GM18505 (cell line): ENCODE measurements at regions not wholly inside any gene's neighbourhood (a gene's known extent, or its start where the extent isn't known, plus 50 kb on each side); places are given as distances from the start of the nearest gene placed in this dataset.

Experiments
- ATAC-seq: cut with Tn5 transposase; IDR thresholded peaks from one replicate; pipeline ENCODE4 v1.9.1; 2021; ENCODE audit not compliant: unreplicated experiment
- POLR2A ChIP-seq: IDR thresholded peaks from 4 replicates; pipeline ENCODE4 v1.6.1; 2011; ENCODE audit warnings: borderline replicate concordance; ENCODE audit not compliant: insufficient read depth, insufficient read length; ENCODE audit errors: extremely low read depth

DNA sequence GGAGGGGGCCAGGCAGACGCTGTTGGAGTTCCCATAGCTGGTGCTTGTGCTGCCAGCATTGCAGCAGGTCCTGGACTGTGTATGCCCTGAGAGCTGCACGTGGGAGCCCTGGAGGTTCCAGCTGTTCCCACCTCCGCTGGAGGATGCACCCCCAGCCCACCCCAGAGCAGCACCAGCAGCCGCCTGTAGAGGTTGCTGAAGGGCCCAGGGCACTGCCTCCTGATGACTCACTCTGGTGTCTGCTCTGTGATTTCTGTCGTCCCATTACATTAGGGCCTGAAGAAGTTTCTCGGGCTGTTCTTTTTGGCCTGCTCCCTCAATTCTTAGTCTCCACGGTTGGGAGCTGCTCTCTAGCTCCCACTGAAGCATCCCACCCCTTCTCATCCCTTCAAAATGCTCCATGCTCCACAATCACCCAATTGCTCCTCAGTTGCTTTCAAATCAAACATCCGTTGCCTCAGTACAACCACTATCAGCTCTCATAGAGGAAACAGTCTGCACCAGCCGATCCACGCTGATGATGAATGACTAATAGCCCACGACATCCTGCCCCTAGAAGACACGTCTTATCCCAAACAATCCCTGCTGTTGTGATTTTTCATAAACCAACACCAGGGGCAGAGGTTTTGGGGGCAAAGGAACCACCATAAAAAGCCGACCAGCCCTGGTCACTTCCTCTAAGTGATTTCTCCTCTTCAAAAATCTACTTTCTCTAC, 65.2 kb upstream of the RNF152 start:
- TF ChIP-seq POLR2A: no peak
- no peak for ATAC-seq

DNA sequence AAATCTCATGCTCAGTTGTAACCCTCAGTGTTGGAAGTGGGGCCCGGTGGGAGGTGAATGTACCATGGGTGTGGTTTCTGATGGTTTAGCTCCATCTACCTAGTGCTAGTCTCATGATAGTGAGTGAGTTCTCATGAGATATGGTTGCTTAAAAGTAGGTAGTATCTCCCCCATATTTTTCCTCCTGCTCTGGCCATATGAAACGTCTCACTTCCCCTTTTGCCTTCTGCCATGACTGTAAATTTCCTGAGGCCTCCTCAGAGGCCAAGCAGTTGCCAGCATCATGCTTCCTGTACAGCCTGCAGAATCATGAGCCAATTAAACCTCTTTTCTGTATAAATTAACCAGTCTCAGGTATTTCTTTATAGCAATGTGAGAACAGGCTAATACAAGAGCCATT, 62.8 kb upstream of the RNF152 start:
- ATAC-seq: peak; percentile 45
- no peak for TF ChIP-seq POLR2A

DNA sequence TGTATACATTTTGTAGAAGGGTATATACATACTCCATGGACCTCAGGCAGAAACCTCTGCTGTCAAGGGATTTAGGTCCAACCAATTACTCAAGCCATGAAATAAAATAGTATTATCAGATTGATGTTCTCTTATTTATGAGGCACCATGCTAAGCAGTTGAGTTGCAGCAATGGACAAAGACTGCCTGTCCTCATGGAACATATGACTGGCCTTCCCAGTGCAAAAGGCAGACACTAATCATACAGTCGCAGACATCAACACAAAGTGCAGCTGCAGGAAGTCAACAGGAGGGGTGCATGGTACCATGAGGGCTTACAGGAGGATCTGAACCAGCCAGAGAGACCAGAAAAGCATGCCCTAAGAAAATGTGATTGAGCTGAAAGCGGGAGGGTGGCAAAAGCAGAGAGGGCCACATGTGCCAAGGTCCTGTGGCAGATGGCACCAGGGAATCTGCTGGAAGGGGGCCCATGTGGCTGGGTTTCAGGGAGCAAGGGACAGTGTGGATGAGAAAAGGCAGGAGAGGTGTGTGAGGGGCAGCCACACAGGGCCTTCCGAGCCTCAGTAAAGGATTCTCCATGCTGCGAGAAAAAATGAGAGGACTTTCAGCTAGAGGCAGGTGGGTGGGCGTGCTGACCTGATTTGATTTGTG, 61.4 kb upstream of the RNF152 start:
- TF ChIP-seq POLR2A: no peak
- no peak for ATAC-seq

DNA sequence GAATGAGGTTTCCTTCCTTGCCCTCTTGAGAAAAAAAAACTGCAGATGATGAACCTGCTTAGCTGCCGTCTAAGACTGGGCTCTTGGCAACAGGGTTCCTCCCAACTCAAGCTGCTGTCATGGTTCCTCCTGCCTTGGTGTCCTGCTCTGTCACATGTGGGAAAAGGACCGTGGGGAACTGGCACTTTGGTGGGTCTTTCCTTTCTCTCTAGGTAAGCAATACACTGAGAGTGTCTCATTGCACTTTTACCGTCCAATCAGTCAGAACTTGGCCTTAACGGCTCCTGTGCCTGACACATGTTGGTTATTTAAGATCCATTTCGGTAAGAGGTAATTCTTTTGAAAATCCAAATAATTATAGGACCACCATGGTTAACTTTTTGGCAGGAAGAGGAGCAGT, 60.8 kb upstream of the RNF152 start:
- TF ChIP-seq POLR2A: no peak
- no peak for ATAC-seq

DNA sequence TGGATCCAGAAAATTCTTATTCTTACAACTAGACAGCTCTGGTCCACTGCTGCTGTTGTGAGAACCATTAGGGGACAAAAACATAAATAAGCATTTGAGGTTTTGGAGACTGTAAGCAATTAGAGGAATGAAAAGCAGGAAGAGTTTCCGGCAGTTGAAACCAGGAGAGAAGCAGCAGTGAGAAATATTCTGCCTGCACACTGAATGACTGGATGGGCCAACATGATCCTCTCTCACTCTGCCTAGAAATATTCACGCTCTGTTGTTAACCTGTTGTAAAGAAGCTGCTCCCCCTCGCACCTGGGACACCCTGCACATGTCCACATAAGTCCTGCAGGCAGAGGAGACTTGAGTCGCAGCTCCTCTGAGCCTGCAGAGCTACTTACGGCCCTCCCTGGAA, 60.4 kb upstream of the RNF152 start:
- no peak for TF ChIP-seq POLR2A
- ATAC-seq: no peak

DNA sequence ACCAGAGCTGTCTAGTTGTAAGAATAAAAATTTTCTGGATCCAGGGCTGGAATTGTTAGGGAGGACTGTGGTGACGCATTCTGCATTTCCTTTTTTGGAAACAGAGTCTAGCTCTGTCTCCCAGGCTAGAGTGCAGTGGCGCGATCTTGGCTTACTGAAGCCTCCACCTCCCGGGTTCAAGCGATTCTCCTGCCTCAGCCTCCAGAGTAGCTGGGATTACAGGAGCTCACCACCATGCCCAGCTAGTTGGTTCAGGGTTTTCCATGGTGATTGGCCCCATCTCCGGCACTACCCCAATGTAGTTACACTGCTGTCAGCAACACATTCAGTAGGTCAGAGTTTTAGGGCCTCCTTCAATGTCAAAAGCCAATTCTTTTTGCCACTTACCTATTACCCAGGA, 58.6 kb upstream of the RNF152 start:
- TF ChIP-seq POLR2A: no peak
- no peak for ATAC-seq

DNA sequence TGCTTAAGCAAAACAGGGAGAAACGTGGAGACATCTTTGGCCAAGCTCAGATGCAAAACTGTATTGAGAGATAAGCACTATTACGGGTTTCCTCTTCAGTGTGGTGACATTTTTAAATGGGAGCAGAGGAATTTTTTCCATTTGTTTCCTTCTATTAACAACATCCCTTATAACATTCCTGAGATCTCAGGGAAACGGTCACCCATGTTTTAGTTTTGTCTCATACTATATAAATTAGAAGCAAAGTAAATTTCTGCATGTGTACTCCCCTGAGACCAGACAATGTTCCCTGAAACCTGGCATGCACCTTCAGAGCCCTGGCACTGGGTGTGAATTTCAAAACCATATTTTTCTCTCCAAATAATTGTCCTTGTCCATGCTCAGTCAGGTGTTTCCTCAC, 57.6 kb upstream of the RNF152 start:
- ATAC-seq: no peak
- TF ChIP-seq POLR2A: no peak

DNA sequence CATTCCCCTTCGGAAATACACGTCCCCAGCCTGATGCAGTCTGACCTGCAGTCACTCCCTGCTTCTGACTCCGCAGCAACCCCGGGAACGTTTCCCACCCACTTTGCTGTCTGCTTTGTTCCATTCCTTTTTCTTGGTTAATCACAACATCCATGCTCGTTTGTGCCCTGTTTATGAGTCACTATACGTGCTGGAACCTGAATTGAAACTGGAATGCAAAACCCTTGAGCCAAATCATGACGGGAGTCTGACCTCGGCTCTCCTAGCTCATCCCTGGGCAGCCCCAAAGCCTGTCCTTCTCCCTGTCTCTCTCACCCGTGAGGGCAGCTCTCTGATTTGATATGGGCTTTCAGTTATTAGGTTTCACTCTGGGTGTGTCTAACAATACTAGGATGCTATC, 57.1 kb upstream of the RNF152 start:
- no peak for ATAC-seq
- TF ChIP-seq POLR2A: no peak

DNA sequence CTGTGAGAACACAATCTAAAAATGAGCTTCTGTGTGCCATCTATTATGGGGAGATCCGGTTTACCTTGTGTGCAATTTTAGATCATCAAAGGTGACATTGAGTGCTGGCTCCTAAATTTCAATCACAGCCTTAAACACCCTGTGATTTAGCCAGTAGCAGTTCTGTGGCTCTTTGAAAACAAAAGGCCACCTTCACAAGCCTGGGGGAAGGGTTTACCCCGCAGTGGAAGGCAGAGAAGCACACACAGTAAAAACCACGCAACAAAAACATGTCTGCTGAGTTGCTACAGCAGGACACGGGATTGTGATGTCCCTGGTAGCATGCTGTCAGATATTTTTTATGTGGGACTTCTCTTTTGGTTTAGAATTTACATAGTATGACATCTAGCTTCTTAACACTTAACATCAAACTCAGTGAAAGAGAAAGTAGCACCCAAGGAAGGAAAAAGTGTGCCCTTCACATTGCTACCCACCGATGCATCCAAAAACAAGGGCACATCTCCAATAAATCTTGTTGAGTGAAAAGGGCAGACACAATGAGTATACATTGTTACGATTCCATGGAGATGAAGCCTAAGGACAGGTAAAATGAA, 56.1 kb upstream of the RNF152 start:
- ATAC-seq: no peak
- TF ChIP-seq POLR2A: no peak

DNA sequence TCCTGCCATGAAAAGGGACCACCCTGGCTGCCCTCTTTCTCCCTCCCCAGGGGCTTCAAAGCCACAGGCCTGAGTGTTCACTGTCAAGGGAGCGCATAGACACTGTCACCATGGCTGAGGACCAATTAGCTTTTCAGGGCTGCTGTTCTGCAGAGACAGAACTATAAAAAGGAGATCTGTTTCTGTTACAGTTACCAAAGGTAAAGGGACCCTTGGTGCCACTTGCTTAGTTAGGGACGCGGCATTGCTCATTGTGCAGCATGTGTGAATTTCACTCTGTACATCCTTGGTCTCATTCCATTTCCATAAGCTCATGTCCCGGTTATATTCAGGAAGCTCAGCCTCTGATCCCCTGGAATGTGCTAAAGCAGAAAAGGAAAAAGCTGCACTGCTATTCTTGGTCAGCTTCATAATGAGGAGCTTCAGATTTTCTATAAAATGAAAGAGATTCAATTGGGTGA, 55.5 kb upstream of the RNF152 start:
- no peak for TF ChIP-seq POLR2A
- no peak for ATAC-seq

DNA sequence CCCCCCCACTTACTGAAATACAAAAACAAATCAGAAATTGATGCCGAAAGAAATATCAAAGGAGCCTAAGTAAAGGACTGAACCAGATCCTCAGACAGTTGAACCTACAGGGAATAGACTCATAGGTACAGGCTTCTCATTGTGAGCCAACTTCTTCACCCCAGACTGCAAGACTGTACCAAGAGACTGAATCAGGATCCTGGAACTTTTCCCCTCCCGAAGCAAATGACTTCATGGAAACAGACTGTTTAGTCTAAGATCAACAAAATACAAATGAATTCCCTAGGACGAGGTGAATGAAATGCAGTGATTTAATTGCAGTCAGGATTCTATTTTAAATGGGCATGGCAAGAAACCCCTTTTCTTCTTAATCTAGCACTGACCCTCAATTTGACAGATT, 53.6 kb upstream of the RNF152 start:
- no peak for ATAC-seq
- TF ChIP-seq POLR2A: no peak

DNA sequence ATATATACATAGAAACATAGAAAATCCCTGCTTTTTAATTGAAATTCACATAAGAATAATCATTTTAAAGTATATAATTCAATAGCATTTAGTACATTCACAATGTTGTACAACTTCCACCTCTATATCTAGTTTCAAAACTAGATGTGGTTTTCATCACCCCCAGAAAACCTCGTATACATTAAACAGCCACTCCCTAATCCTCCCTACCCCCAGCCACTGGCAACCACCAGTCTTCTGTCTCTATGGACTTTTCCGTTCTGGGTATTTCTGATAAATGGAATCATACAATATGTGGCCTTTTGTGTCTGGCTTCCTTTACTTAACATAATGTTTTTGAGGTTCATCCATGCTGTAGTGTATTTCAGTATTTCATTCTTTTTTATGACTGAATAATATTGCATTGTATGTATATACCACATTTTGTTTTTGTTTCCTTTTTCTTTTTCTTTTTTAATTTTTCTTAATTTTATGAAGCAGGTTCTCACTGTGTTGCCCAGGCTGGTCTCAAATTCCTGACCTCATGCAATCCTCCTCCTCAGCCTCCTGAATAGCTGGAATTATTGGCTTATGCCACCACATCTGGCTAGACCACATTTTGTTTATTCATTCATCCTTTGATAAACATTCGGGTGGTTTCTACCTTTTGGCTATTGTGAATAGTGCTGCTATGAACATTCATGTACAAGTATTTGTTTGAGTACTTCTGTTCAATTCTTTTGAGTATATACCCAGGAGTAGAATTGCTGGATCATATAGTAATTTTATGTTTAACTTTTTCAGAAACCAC, 50.6 kb upstream of the RNF152 start:
- no peak for ATAC-seq
- no peak for TF ChIP-seq POLR2A
